DND-41 (cell line): ENCODE measurements at regions not wholly inside any gene's neighbourhood (a gene's known extent, or its start where the extent isn't known, plus 50 kb on each side); places are given as distances from the start of the nearest gene placed in this dataset.

Experiments used
- ATAC-seq: fragments of 200-7000 bp; cut with Tn5 transposase; 3 replicates; pipeline ENCODE4 v1.9.1; 2021; ENCODE audit warnings: low read depth; ENCODE audit not compliant: insufficient read depth
- DNase-seq: peaks from one replicate; pipeline ENCODE4 v3.0.0-alpha.2; 2020
- H2AFZ ChIP-seq: 2 replicates; pipeline ENCODE4 v1.6.0; 2012; ENCODE audit warnings: low read depth, low read length
- H3K27ac ChIP-seq: 2 replicates; pipeline ENCODE4 v1.5.1; 2012; ENCODE audit warnings: low read length, inconsistent platforms
- H3K27me3 ChIP-seq: fragments of 200-600 bp; sonication (generic); 2 replicates; pipeline ENCODE4 v1.6.0; 2012; ENCODE audit warnings: low read length, mild to moderate bottlenecking, inconsistent platforms; ENCODE audit not compliant: insufficient read depth, poor library complexity
- H3K36me3 ChIP-seq: 2 replicates; pipeline ENCODE4 v1.5.1; 2012; ENCODE audit warnings: low read length, inconsistent platforms; ENCODE audit not compliant: insufficient read depth
- H3K4me1 ChIP-seq: 2 replicates; pipeline ENCODE4 v1.5.1; 2012; ENCODE audit warnings: mild to moderate bottlenecking, low read length; ENCODE audit not compliant: insufficient read depth
- H3K4me2 ChIP-seq: 2 replicates; pipeline ENCODE4 v1.6.0; 2012; ENCODE audit warnings: mild to moderate bottlenecking, moderate library complexity, low read length, inconsistent platforms; ENCODE audit not compliant: insufficient read depth
- H3K4me3 ChIP-seq, 2 experiments: fragments of 200-600 bp in 1 of 2; shearing (Covaris generic) in 1 of 2; 2 replicates each; pipeline ENCODE4 v1.5.1; 2012 to 2016; ENCODE audit warnings: inconsistent platforms in 2 of 2, low read length in 2 of 2, mild to moderate bottlenecking in 2 of 2, low read depth in 1 of 2, moderate library complexity in 1 of 2
- H3K79me2 ChIP-seq: 2 replicates; pipeline ENCODE4 v1.6.0; 2012; ENCODE audit warnings: low read length, inconsistent platforms; ENCODE audit not compliant: insufficient read depth
- H3K9ac ChIP-seq: 2 replicates; pipeline ENCODE4 v1.6.0; 2012; ENCODE audit warnings: low read depth, mild to moderate bottlenecking, inconsistent platforms, low read length, moderate library complexity
- H3K9me3 ChIP-seq: 2 replicates; pipeline ENCODE4 v1.5.1; 2012; ENCODE audit warnings: low read length, moderate library complexity, mild to moderate bottlenecking, inconsistent platforms; ENCODE audit not compliant: insufficient read depth, severe bottlenecking
- H4K20me1 ChIP-seq: 2 replicates; pipeline ENCODE4 v1.6.0; 2012; ENCODE audit warnings: low read length; ENCODE audit not compliant: insufficient read depth
- CTCF ChIP-seq: IDR thresholded peaks from 2 replicates; pipeline ENCODE4 v1.5.1; 2012; ENCODE audit warnings: borderline replicate concordance, low read length, moderate library complexity, mild to moderate bottlenecking; ENCODE audit not compliant: poor library complexity, severe bottlenecking; ENCODE audit errors: extremely low read depth
- EZH2 ChIP-seq: IDR thresholded peaks from 3 replicates; pipeline ENCODE4 v1.6.1; 2012; ENCODE audit warnings: borderline replicate concordance, low read depth, mild to moderate bottlenecking, moderate library complexity, low read length, inconsistent platforms; ENCODE audit not compliant: severe bottlenecking

- no peaks in the 10 kb centered on the region for H3K79me2 ChIP-seq
- no peak overlapping the region for H3K4me2 ChIP-seq
- H3K36me3 ChIP-seq, result no peaks in the 10 kb centered on the region
- H2AFZ ChIP-seq, result no peak overlapping the region
- H3K4me3 ChIP-seq, result no peak overlapping the region
- TF ChIP-seq CTCF (no peak), EZH2 (no peak)
- H3K9me3 ChIP-seq, result no peaks in the 10 kb centered on the region
- H3K4me1 ChIP-seq, result no peaks in the 10 kb centered on the region
- H3K27me3 ChIP-seq, result no peaks in the 10 kb centered on the region
- H3K27ac ChIP-seq, result no peak overlapping the region
- ATAC-seq (no peak), DNase-seq (no peak)
- H3K9ac ChIP-seq, result no peak overlapping the region
- H4K20me1 ChIP-seq, result no peaks in the 10 kb centered on the region
Measured at GRCh38 chrX:18026166-18026565, 165.1 kb upstream of the RAI2 start.

DNA sequence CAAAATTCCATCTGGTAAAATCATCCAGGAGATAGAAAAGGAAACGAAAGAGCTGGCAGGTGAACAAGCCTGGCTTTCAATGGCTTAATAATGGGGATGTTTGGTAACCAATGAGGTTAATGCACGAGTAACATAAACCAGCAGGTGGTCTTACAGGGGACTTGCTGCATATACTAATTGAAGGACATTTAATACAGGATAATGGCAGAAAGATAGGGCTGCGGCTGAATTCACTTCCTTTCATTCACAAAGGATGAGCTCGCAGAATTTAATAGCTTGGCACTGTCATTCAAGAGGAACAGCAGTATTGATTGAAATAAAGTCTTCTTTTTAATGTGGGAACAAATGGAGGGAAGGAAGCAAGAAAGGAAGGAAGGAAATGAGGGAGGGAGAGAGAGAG lies 156.3 kb upstream of the RAI2 start:
- H3K9ac ChIP-seq, result no peak overlapping the region
- H3K27me3 ChIP-seq, result no peaks in the 10 kb centered on the region
- H4K20me1 ChIP-seq, result no peaks in the 10 kb centered on the region
- no peaks in the 10 kb centered on the region for H3K4me1 ChIP-seq
- no peak overlapping the region for H2AFZ ChIP-seq
- no peak overlapping the region for H3K4me2 ChIP-seq
- no peak for ATAC-seq
- H3K79me2 ChIP-seq, result no peaks in the 10 kb centered on the region
- H3K9me3 ChIP-seq, result no peaks in the 10 kb centered on the region
- H3K4me3 ChIP-seq, result no peak overlapping the region
- no peak overlapping the region for H3K27ac ChIP-seq
- no peaks in the 10 kb centered on the region for H3K36me3 ChIP-seq
- TF ChIP-seq CTCF (no peak), EZH2 (no peak)
- no peak for DNase-seq

- no peak overlapping the region for H2AFZ ChIP-seq
- H3K27ac ChIP-seq, result no peak overlapping the region
- H4K20me1 ChIP-seq, result no peaks in the 10 kb centered on the region
- H3K9ac ChIP-seq, result no peak overlapping the region
- no peaks in the 10 kb centered on the region for H3K27me3 ChIP-seq
- ATAC-seq (no peak), DNase-seq (no peak)
- no peaks in the 10 kb centered on the region for H3K4me1 ChIP-seq
- no peak overlapping the region for H3K4me2 ChIP-seq
- no peaks in the 10 kb centered on the region for H3K9me3 ChIP-seq
- TF ChIP-seq CTCF (no peak), EZH2 (no peak)
- no peak overlapping the region for H3K4me3 ChIP-seq
- H3K79me2 ChIP-seq, result no peaks in the 10 kb centered on the region
- no peaks in the 10 kb centered on the region for H3K36me3 ChIP-seq
Measured at GRCh38 chrX:18016941-18017340, 155.8 kb upstream of the RAI2 start.

DNA sequence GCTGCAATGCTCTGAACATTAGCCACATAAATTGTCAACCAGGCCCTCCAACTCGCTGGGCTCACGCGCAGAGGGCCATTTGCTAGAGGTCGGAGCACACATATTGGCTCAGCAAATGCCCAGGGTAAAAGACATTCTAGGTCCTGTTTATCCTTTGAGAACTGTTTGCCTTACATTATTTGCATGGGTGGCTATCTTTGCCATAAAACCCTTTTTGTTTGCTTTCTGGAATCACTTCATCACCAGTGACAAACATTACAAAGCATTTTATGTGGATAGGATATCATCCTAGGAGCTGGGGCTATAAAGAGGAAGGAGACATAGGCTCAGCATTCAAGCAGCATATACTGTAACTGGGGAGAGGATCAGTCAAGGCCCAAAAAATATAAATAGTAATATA lies 149.2 kb upstream of the RAI2 start:
- H4K20me1 ChIP-seq, result no peaks in the 10 kb centered on the region
- no peaks in the 10 kb centered on the region for H3K4me1 ChIP-seq
- H3K27ac ChIP-seq, result no peak overlapping the region
- H3K9ac ChIP-seq, result no peak overlapping the region
- no peak overlapping the region for H2AFZ ChIP-seq
- TF ChIP-seq CTCF (no peak), EZH2 (no peak)
- no peak overlapping the region for H3K4me3 ChIP-seq
- H3K36me3 ChIP-seq, result no peaks in the 10 kb centered on the region
- H3K79me2 ChIP-seq, result no peaks in the 10 kb centered on the region
- no peaks in the 10 kb centered on the region for H3K27me3 ChIP-seq
- H3K4me2 ChIP-seq, result no peak overlapping the region
- no peak for DNase-seq
- no peak for ATAC-seq
- no peaks in the 10 kb centered on the region for H3K9me3 ChIP-seq
